ENCODE measurements at regions not wholly inside any gene's neighbourhood (a gene's known extent, or its start where the extent isn't known, plus 50 kb on each side); places are given as distances from the start of the nearest gene placed in this dataset.

DNA sequence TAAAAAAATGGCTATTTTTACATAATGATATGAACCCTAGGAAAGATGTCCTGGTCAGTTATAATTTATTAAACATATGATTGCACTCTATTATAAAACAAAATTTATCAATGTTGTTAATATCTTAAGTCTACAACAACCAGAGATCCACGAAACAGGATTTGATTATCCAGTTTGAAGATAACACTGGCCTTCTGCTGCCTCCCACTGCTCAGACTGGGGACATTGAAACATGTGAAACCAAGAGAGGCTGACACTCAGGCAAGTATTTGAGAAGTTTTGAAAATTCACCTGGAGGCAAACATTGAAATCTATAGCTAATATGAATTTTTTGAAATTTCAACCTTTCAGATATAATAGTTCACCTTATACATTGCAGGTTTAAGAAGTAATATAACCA, 219.3 kb upstream of the HSF2 start:
- TF ChIP-seq EZH2phosphoT487 (IDR thresholded peaks at IDR 0.05; ENCODE audit: borderline replicate concordance, low read length) (no peak), CTCF (IDR thresholded peaks at IDR 0.05; ENCODE audit: low read depth, low read length, poor library complexity, severe bottlenecking) (no peak)

Data from DOHH2 (cell line).